Right atrium auricular region (tissue), 2 donors: ENCODE measurements at regions not wholly inside any gene's neighbourhood (a gene's known extent, or its start where the extent isn't known, plus 50 kb on each side); places are given as distances from the start of the nearest gene placed in this dataset.

ENCODE experiments used
- DNase-seq: peaks from one replicate; pipeline ENCODE4 v3.0.0-alpha.2; 2019; ENCODE audit warnings: low spot score
- H3K27ac ChIP-seq, 2 donors: fragments of 200-600 bp; sonication (generic); 1 replicate in 1 of 2; 2 replicates in 1 of 2; pipeline ENCODE4 v1.5.1; 2016 to 2019
- H3K27me3 ChIP-seq, 2 donors: fragments of 200-600 bp; sonication (generic); one replicate each; pipeline versions ENCODE4 v1.5.1 to v1.6.0; 2017 to 2019
- H3K36me3 ChIP-seq: fragments of 200-600 bp; sonication (generic); one replicate; pipeline ENCODE4 v1.5.1; 2016
- H3K4me1 ChIP-seq, 2 donors: fragments of 200-600 bp; sonication (generic); one replicate each; pipeline versions ENCODE4 v1.5.1 to v1.6.0; 2017 to 2019
- H3K4me3 ChIP-seq, 2 donors: fragments of 200-600 bp; sonication (generic); 1 replicate in 1 of 2; 2 replicates in 1 of 2; pipeline ENCODE4 v1.5.1; 2017 to 2019; ENCODE audit warnings: mild to moderate bottlenecking in 1 of 2, moderate library complexity in 1 of 2
- H3K9me3 ChIP-seq, 2 donors: fragments of 200-600 bp; sonication (generic); one replicate each; pipeline ENCODE4 v1.5.1; 2019
- CTCF ChIP-seq, 2 donors: fragments of 200-600 bp; sonication (generic); IDR thresholded peaks; one replicate each; pipeline ENCODE4 v1.5.1; 2019; ENCODE audit warnings: antibody characterized with exemption in 2 of 2

GRCh38 chr2:151197184-151198108, 64.2 kb downstream of the RBM43 start:
- Histone ChIP-seq H3K4me1 (no peaks in the 10 kb centered on the region), H3K36me3 (no peaks in the 10 kb centered on the region), H3K4me3 (no peak overlapping the region), H3K27me3 (no peaks in the 10 kb centered on the region), H3K27ac (no peak overlapping the region), H3K9me3 (no peaks in the 10 kb centered on the region)
- no peak for TF ChIP-seq CTCF (IDR thresholded peaks at IDR 0.05)
- no peak for DNase-seq

- no peak overlapping the region for H3K27ac ChIP-seq
- no peaks in the 10 kb centered on the region for H3K9me3 ChIP-seq
- H3K4me3 ChIP-seq, result no peak overlapping the region
- no peaks in the 10 kb centered on the region for H3K4me1 ChIP-seq
- no peak for DNase-seq
- H3K27me3 ChIP-seq, result no peaks in the 10 kb centered on the region
- no peak for TF ChIP-seq CTCF (IDR thresholded peaks at IDR 0.05)
- no peaks in the 10 kb centered on the region for H3K36me3 ChIP-seq
Measured at GRCh38 chr2:151193576-151193975, 68.1 kb downstream of the RBM43 start.

- no peak overlapping the region for H3K4me3 ChIP-seq
Measured at GRCh38 chr2:151192681-151193080, 69.0 kb downstream of the RBM43 start.

DNA sequence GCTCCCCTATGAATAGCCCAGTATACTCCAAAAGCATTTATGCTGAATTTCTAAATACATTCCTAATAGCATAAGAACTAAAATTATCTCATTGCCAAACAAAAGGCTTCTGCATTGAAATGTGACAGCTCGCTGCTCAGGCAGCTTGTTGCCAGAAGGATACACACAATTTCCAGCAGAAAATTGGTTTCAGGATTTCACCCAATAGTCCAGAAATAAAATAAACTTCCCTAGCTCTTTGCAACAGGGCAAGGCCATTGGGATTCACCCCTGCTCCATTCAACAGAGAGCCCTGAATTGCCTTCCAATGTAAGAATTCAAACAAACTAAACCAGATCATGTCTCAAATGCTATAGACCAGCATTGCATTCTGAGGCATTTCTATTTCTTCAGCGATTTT, 70.7 kb downstream of the RBM43 start:
- no peak overlapping the region for H3K27ac ChIP-seq
- no peak overlapping the region for H3K4me3 ChIP-seq
- no peak for TF ChIP-seq CTCF (IDR thresholded peaks at IDR 0.05)
- no peak for DNase-seq
- H3K36me3 ChIP-seq, result no peaks in the 10 kb centered on the region
- no peaks in the 10 kb centered on the region for H3K4me1 ChIP-seq
- H3K9me3 ChIP-seq, result no peaks in the 10 kb centered on the region
- no peaks in the 10 kb centered on the region for H3K27me3 ChIP-seq

More at GRCh38 chr2:151192681-151193080, 69.0 kb downstream of the RBM43 start:
- H3K27ac ChIP-seq, result no peak overlapping the region
- DNase-seq, result no peak
- H3K36me3 ChIP-seq, result no peaks in the 10 kb centered on the region
- H3K27me3 ChIP-seq, result no peaks in the 10 kb centered on the region
- H3K4me1 ChIP-seq, result no peaks in the 10 kb centered on the region
- H3K9me3 ChIP-seq, result no peaks in the 10 kb centered on the region
- no peak for TF ChIP-seq CTCF (IDR thresholded peaks at IDR 0.05)

DNA sequence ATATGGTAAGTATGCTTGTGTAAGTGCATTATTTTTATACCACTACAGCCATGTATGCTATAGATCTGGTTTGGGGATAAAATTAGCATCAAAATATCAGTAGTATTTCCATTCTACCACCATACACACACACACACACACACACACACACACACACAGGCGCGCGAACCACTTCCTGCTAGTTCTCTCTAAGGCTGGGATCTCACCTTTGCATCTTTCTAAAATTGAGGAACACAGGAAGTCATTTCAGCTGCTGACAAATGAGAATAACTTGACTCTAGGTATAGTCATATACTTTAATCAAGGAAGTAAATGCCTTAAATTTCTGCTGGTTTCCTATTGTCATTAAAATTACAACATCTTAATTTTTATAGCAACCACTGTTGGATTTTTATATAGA, 72.5 kb downstream of the RBM43 start:
- DNase-seq, result no peak
- H3K36me3 ChIP-seq, result no peaks in the 10 kb centered on the region
- H3K27ac ChIP-seq, result no peak overlapping the region
- H3K9me3 ChIP-seq, result no peaks in the 10 kb centered on the region
- H3K4me3 ChIP-seq, result no peak overlapping the region
- H3K4me1 ChIP-seq, result no peaks in the 10 kb centered on the region
- TF ChIP-seq CTCF (IDR thresholded peaks at IDR 0.05), result no peak
- H3K27me3 ChIP-seq, result no peaks in the 10 kb centered on the region
